HepG2 (cell line): ENCODE measurements at regions not wholly inside any gene's neighbourhood (a gene's known extent, or its start where the extent isn't known, plus 50 kb on each side); places are given as distances from the start of the nearest gene placed in this dataset.
A peak's percentile ranks its signal among the peaks of the same experiment; 100 is the strongest.
"Not testable (repeated sequence)": the region's sequence is repeated elsewhere in the genome, so short reads cannot be mapped to it uniquely, and the experiment has no call there.

Experiments used
- ATAC-seq: fragments of 200-7000 bp; cut with Tn5 transposase; 3 replicates; pipeline ENCODE4 v1.9.1; 2020; ENCODE audit warnings: mild to moderate bottlenecking, moderate library complexity
- BruUV-seq: library from RNA; stranded (reverse); fragments of 400-500 nt; replicated peaks from 2 replicates; lab custom pipeline; 2021; lab: Mats Ljungman, UMichigan
- CTCF ChIA-PET: fragments of 300-600 bp; formaldehyde crosslinking; extraction: SDS; loops from one replicate; lab custom pipeline; 2021; ENCODE audit warnings: low total read pairs, inconsistent platforms, low intra/inter-chr PET ratio; lab: Yijun Ruan, JAX
- POLR2A ChIA-PET: fragments of 350-600 bp; sonication (Branson Sonifier 250); formaldehyde crosslinking; loops from one replicate; lab custom pipeline; 2020; ENCODE audit warnings: antibody characterized with exemption, inconsistent platforms; lab: Yijun Ruan, JAX
- DNase-seq: peaks from one replicate; pipeline ENCODE4 v3.0.0-alpha.2; 2015; ENCODE audit warnings: low spot score
- FAIRE-seq: peaks from 3 replicates; lab custom pipeline; 2011; peaks lifted over from hg19 to GRCh38; lab: Jason Lieb, UNC
- H2AFZ ChIP-seq: one replicate; pipeline ENCODE4 v1.6.1; 2011; ENCODE audit warnings: low read length, inconsistent platforms
- H3K27ac ChIP-seq: fragments of 300-600 bp; 3 replicates; pipeline ENCODE4 v1.8.0; 2011; ENCODE audit warnings: mixed run types, mild to moderate bottlenecking, mixed read lengths, low read length, inconsistent platforms; ENCODE audit not compliant: insufficient read depth; ENCODE audit errors: extremely low read length
- H3K27me3 ChIP-seq, 2 experiments: fragments of 200-600 bp in 1 of 2; 2 replicates in 1 of 2; 3 replicates in 1 of 2; pipeline versions ENCODE4 v1.6.0 to v1.8.0; 2011; ENCODE audit warnings: low read length in 2 of 2, mild to moderate bottlenecking in 2 of 2, moderate library complexity in 2 of 2, inconsistent platforms in 1 of 2; ENCODE audit not compliant: insufficient read depth in 2 of 2, control insufficient read depth in 1 of 2
- H3K36me3 ChIP-seq, 2 experiments: fragments of 200-600 bp in 1 of 2; replicated peaks in 1 of 2; 2 replicates in 1 of 2; 3 replicates in 1 of 2; pipeline versions ENCODE4 v1.5.1 to v1.8.0; 2011; ENCODE audit warnings: low read length in 2 of 2, inconsistent platforms in 1 of 2; ENCODE audit not compliant: insufficient read depth in 2 of 2, control insufficient read depth in 1 of 2
- H3K4me1 ChIP-seq: 2 replicates; pipeline ENCODE4 v1.5.1; 2012; ENCODE audit warnings: low read length, inconsistent platforms; ENCODE audit not compliant: insufficient read depth
- H3K4me2 ChIP-seq: 2 replicates; pipeline ENCODE4 v1.6.0; 2011; ENCODE audit warnings: low read depth, low read length, inconsistent platforms
- H3K4me3 ChIP-seq, 3 experiments: fragments of 200-600 bp in 1 of 3; sonication (generic), shearing (Covaris generic) in 1 of 3; replicated peaks in 1 of 3; 2 replicates each; pipeline ENCODE4 v1.5.1; 2011 to 2016; ENCODE audit warnings: low read length in 3 of 3, inconsistent platforms in 2 of 3, low read depth in 2 of 3, mild to moderate bottlenecking in 2 of 3, control low read depth in 1 of 3, mixed read lengths in 1 of 3; ENCODE audit not compliant: insufficient read depth in 1 of 3
- H3K79me2 ChIP-seq: one replicate; pipeline ENCODE4 v1.6.1; 2011; ENCODE audit warnings: low read length, inconsistent platforms; ENCODE audit not compliant: insufficient read depth
- H3K9ac ChIP-seq: 2 replicates; pipeline ENCODE4 v1.6.0; 2011; ENCODE audit warnings: mild to moderate bottlenecking, low read depth, low read length, inconsistent platforms; ENCODE audit not compliant: insufficient read depth
- H3K9me3 ChIP-seq: 2 replicates; pipeline ENCODE4 v1.5.1; 2012; ENCODE audit warnings: mild to moderate bottlenecking, low read length
- H4K20me1 ChIP-seq: 2 replicates; pipeline ENCODE4 v1.6.0; 2011; ENCODE audit warnings: inconsistent platforms, mild to moderate bottlenecking, low read length, moderate library complexity; ENCODE audit not compliant: insufficient read depth
- FOXA1 ChIP-seq, 2 experiments: fragments of 450-650 bp in 1 of 2; sonication (generic) in 1 of 2; formaldehyde crosslinking in 1 of 2; IDR thresholded peaks; 2 replicates each; pipeline versions ENCODE4 v1.4.0 to v1.6.1; 2016 to 2020; ENCODE audit warnings: missing genetic modification reagents in 1 of 2
- MAFF ChIP-seq: IDR thresholded peaks from 2 replicates; pipeline ENCODE4 v1.6.1; 2011; ENCODE audit warnings: low read depth, low read length, improper control_type of control experiment
- MAFK ChIP-seq, 2 experiments: IDR thresholded peaks in 1 of 2; conservative IDR thresholded peaks in 1 of 2; 2 replicates each; pipeline ENCODE4 v1.6.1; 2011; ENCODE audit warnings: improper control_type of control experiment in 2 of 2, low read length in 2 of 2
- MXI1 ChIP-seq: IDR thresholded peaks from 3 replicates; pipeline ENCODE4 v1.6.1; 2012; ENCODE audit warnings: low read depth, low read length, inconsistent platforms, borderline replicate concordance
- ZNF629 ChIP-seq: sonication (generic); formaldehyde crosslinking; conservative IDR thresholded peaks from 2 replicates; pipeline ENCODE4 v1.5.0; 2020; ENCODE audit warnings: missing genetic modification reagents
- whole genome bisulfite sequencing: methylation state at CpG from one replicate; pipeline ENCODE4 v1.1.6; 2017; ENCODE audit warnings: low lambda C conversion rate; 5-methylcytosine and 5-hydroxymethylcytosine counted together
- in situ Hi-C: cut with HindIII; loops from 2 replicates; pipeline ENCODE4 v1.10.0; 2017; ENCODE audit warnings: low pct_unique_long_range_greater_than_20kb; ENCODE audit not compliant: extremely low pct_ligation_motif_present
- intact Hi-C: fragments of 100-400 bp; cut with micrococcal nuclease; formaldehyde crosslinking; loops from one replicate; pipeline ENCODE4 v1.10.0; 2022; ENCODE audit not compliant: unreplicated experiment

DNA sequence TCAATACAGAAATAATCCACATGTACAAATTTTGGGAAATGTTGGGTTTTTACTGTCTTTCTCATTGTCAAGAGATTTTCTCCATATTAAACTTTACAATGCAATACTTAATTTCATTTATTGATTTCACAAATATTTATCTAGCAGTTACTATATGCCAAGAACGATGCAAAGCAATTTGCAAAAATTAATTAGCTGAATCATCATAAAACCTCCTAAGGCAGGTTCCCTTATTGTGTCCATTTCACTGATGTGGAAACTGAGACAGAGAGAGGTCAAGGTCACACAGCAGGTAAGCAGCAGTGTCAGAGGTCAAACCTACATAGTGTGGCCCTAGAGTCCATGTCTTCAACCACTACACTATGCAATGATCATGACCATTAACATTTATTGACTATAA lies 286.8 kb upstream of the AUTS2 start:
- CTCF ChIA-PET = no interaction called here
- no peak overlapping the region for H3K4me2 ChIP-seq
- TF ChIP-seq MXI1 (no peak), ZNF629 (0 out of 2 replicates have a peak, but pooled peaks have one; percentile 23), MAFK (conservative IDR thresholded peaks at IDR 0.05 in 1 of 2, IDR thresholded peaks at IDR 0.05 in 1 of 2; ENCODE audit: low read length in 2 of 2) (peak; percentile 89 to 97), FOXA1 (IDR thresholded peaks at IDR 0.05) (no peak), FOXA1 (CRISPR knock-in tag; IDR thresholded peaks at IDR 0.05) (no peak), MAFF (peak; percentile 95)
- POLR2A ChIA-PET = no interaction called here
- no peak overlapping the region for H3K27ac ChIP-seq
- in situ Hi-C loops = no loop called here
- no peak overlapping the region for H3K9ac ChIP-seq
- FAIRE-seq = no peak
- no peak for DNase-seq
- no peaks in the 10 kb centered on the region for H3K27me3 ChIP-seq
- no peak for ATAC-seq
- no peak overlapping the region for H3K4me3 ChIP-seq
- intact Hi-C loops = no loop called here
- no peaks in the 10 kb centered on the region for H3K79me2 ChIP-seq
- no peaks in the 10 kb centered on the region for H3K36me3 ChIP-seq
- H3K4me1 ChIP-seq = no peaks in the 10 kb centered on the region
- BruUV-seq = no TSS peak
- H3K9me3 ChIP-seq = peaks cover 4% of the 10 kb centered on the region
- H2AFZ ChIP-seq = no peak overlapping the region
- no peaks in the 10 kb centered on the region for H4K20me1 ChIP-seq
- WGBS = 40% methylated on average over 1 of the region's 1 CpG

DNA sequence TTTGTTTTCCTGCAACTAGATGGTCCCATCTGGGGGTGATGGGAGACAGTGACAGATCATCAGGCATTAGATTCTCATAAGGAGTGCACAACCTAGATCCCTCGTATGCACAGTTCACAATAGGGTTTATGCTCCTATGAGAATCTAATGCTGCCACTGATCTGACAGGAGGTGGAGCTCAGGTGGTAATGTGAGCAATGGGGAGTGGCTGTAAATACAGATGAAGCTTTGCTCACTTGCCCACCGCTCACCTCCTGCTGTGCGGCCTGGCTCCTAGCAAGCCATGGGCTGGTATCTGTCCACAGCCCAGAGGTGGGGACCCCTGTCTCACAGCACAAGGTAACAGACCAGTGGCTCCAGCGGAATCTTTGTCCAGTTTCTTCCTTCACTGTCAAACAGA lies 284.4 kb upstream of the AUTS2 start:
- FAIRE-seq, CTCF ChIA-PET: not testable (repeated sequence)
- 30% methylated on average over 4 of the region's 4 CpGs for WGBS

More for the DNA sequence above, 284.4 kb upstream of the AUTS2 start:
- H2AFZ ChIP-seq, H3K9me3 ChIP-seq, H3K27me3 ChIP-seq, H3K4me1 ChIP-seq, intact Hi-C loops, H3K9ac ChIP-seq, in situ Hi-C loops, H3K36me3 ChIP-seq, H3K79me2 ChIP-seq, H4K20me1 ChIP-seq, POLR2A ChIA-PET, DNase-seq, ATAC-seq, H3K27ac ChIP-seq, BruUV-seq, H3K4me2 ChIP-seq, H3K4me3 ChIP-seq: not testable (repeated sequence)
